OCI-LY7 (cell line): ENCODE measurements at regions not wholly inside any gene's neighbourhood (a gene's known extent, or its start where the extent isn't known, plus 50 kb on each side); places are given as distances from the start of the nearest gene placed in this dataset.

Source experiments
- EZH2phosphoT487 ChIP-seq: fragments of 200-600 bp; sonication (generic); IDR thresholded peaks from 2 replicates; pipeline ENCODE4 v1.6.1; 2018; ENCODE audit warnings: low read depth, borderline replicate concordance, mild to moderate bottlenecking, mixed run types, antibody characterized with exemption, low read length, moderate library complexity, mixed read lengths
- TF ChIP-seq, protein P1 (sequence below): fragments of 200-600 bp; sonication (generic); conservative IDR thresholded peaks from 2 replicates; pipeline ENCODE4 v1.5.1; 2014; ENCODE audit warnings: mild to moderate bottlenecking, antibody characterized with exemption, low read length, moderate library complexity, mixed read lengths

DNA sequence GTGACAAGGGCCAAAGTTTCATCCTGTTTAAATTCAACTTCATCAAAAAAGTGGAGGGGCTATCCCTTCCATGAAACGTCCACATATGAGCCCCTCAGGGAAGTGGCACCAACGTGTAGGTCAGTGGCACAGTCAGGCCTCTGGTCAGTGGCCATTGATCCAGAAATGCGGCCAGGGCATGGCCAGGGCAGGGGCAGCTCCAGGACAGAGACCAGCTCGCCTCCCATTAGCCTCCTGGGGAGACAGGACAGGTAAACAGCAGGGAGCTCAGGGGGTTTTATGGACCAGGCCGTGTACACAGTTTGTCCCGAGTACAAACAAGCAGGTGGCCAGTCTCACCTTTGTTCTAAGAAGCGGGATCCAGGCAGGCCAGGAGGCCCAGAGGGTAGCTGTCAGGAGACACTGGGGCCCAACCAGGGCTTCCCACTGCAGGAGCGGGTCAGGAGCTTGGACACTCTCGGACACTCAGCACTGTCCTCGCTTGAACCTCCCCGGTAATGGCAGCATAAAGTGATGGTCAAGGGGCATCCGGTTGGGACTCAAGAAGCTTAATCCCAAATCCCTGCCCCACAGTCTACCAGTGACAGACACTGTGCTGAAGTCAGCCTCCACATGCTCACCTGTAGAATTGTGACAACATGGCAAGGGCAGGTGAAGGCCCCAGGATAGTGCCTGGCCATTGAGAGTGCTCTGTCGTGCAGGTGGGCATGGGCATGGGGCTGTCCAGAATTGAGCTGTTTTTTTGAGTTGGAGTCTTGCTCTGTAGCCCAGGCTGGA, 144.1 kb upstream of the ERRFI1 start:
- TF ChIP-seq, protein P1, sequence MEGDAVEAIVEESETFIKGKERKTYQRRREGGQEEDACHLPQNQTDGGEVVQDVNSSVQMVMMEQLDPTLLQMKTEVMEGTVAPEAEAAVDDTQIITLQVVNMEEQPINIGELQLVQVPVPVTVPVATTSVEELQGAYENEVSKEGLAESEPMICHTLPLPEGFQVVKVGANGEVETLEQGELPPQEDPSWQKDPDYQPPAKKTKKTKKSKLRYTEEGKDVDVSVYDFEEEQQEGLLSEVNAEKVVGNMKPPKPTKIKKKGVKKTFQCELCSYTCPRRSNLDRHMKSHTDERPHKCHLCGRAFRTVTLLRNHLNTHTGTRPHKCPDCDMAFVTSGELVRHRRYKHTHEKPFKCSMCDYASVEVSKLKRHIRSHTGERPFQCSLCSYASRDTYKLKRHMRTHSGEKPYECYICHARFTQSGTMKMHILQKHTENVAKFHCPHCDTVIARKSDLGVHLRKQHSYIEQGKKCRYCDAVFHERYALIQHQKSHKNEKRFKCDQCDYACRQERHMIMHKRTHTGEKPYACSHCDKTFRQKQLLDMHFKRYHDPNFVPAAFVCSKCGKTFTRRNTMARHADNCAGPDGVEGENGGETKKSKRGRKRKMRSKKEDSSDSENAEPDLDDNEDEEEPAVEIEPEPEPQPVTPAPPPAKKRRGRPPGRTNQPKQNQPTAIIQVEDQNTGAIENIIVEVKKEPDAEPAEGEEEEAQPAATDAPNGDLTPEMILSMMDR, result no peak
- no peak for TF ChIP-seq EZH2phosphoT487
